ENCODE measurements at regions not wholly inside any gene's neighbourhood (a gene's known extent, or its start where the extent isn't known, plus 50 kb on each side); places are given as distances from the start of the nearest gene placed in this dataset.

DNA sequence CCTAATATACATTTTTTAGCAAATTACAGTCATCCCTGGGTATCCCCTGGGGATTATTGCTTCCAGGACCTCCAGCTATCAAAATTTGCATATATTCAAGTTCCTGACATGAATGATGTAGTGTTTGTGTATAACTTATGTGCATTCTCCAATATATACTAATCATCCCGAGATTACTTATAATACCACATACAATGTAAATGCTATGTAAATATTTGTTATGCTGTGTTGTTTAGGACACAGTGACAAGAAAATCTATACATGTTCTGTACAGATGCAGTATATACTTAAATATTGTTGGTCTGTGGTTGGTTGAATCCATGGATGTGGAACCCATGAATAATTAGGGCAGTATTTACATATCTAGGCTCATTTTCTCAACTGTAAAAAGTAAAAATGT, 1060.3 kb downstream of the DSC3 start:
- TF ChIP-seq CTCF (IDR thresholded peaks at IDR 0.05) (no peak), POLR2A (IDR thresholded peaks at IDR 0.05) (no peak)

Measured in heart left ventricle (tissue), 13 donors.